Prostate gland (tissue), 2 donors: ENCODE measurements at regions not wholly inside any gene's neighbourhood (a gene's known extent, or its start where the extent isn't known, plus 50 kb on each side); places are given as distances from the start of the nearest gene placed in this dataset.

Experiments
- CTCF ChIP-seq, 4 experiments: fragments of 200-600 bp in 2 of 4; fragments of 450-650 bp in 2 of 4; sonication (generic) in 2 of 4; IDR thresholded peaks; 1 replicate in 3 of 4; 2 replicates in 1 of 4; pipeline ENCODE4 v1.5.1; 2016 to 2019; ENCODE audit warnings: antibody characterized with exemption in 4 of 4, mild to moderate bottlenecking in 2 of 4, moderate library complexity in 2 of 4
- POLR2AphosphoS5 ChIP-seq: sonication (generic); formaldehyde crosslinking; IDR thresholded peaks from one replicate; pipeline ENCODE4 v1.6.1; 2017; ENCODE audit warnings: antibody characterized with exemption

GRCh38 chr18:78738076-78738690 is 241.4 kb upstream of the SALL3 start:
- TF ChIP-seq POLR2AphosphoS5 (no peak), CTCF (IDR thresholded peaks at IDR 0.05) (no peak)
